ENCODE measurements at regions not wholly inside any gene's neighbourhood (a gene's known extent, or its start where the extent isn't known, plus 50 kb on each side); places are given as distances from the start of the nearest gene placed in this dataset.

DNA sequence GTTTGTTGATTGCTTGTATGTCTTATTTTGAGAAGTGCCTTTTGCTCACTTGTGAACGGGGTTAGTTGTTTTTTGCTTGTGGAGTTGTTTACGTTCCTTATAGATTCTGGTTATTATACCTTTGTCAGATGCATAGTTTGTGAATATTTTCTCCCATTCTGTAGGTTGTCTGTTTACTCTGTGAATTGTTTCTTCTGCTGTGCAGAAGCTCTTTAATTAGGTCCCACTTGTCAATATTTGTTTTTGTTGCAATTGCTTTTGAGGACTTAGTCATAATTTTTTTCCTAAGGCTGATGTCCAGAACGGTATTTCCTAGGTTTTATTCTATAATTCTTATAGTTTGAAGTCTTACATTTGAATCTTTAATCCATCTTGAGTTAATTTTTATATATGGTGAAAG lies 285.3 kb upstream of the GADL1 start:
- no peak overlapping the region for H3K27ac ChIP-seq
- no peak for DNase-seq (ENCODE audit: low spot score in 2 of 2)
- intact Hi-C loops (cut with DNase I; ENCODE audit: low total_unique reads): no loop called here
- H3K9me3 ChIP-seq: no peaks in the 10 kb centered on the region
- no peaks in the 10 kb centered on the region for H3K4me1 ChIP-seq
- H3K36me3 ChIP-seq: no peaks in the 10 kb centered on the region
- H3K27me3 ChIP-seq: no peaks in the 10 kb centered on the region
- TF ChIP-seq, protein P1, sequence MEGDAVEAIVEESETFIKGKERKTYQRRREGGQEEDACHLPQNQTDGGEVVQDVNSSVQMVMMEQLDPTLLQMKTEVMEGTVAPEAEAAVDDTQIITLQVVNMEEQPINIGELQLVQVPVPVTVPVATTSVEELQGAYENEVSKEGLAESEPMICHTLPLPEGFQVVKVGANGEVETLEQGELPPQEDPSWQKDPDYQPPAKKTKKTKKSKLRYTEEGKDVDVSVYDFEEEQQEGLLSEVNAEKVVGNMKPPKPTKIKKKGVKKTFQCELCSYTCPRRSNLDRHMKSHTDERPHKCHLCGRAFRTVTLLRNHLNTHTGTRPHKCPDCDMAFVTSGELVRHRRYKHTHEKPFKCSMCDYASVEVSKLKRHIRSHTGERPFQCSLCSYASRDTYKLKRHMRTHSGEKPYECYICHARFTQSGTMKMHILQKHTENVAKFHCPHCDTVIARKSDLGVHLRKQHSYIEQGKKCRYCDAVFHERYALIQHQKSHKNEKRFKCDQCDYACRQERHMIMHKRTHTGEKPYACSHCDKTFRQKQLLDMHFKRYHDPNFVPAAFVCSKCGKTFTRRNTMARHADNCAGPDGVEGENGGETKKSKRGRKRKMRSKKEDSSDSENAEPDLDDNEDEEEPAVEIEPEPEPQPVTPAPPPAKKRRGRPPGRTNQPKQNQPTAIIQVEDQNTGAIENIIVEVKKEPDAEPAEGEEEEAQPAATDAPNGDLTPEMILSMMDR (IDR thresholded peaks at IDR 0.05): no peak
- no peak for TF ChIP-seq POLR2AphosphoS5 (IDR thresholded peaks at IDR 0.05)
- no peak for TF ChIP-seq POLR2A (IDR thresholded peaks at IDR 0.05)
- no peak overlapping the region for H3K4me3 ChIP-seq

DNA sequence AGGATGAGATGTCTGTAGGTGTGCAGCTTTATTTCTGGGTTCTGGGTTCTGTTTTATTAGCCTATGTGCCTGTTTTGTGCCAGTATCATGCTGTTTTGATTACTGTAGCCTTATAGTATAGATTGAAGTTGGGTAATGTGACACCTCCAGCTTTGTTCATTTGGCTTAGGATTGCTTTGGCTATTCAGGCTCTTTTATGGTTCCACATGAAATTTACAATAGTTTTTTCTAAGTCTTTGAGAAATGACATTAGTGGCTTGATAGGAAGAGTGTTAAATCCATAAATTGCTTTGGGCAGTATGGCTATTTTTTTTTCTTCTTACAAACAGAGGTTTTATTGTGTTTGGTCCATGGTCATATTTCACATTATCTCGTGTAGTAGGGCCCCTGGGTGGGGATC lies 285.8 kb upstream of the GADL1 start:
- DNase-seq (ENCODE audit: low spot score in 2 of 2): no peak
- no peak for TF ChIP-seq POLR2A (IDR thresholded peaks at IDR 0.05)
- no peak for TF ChIP-seq POLR2AphosphoS5 (IDR thresholded peaks at IDR 0.05)
- TF ChIP-seq, protein P1 (IDR thresholded peaks at IDR 0.05): no peak

DNA sequence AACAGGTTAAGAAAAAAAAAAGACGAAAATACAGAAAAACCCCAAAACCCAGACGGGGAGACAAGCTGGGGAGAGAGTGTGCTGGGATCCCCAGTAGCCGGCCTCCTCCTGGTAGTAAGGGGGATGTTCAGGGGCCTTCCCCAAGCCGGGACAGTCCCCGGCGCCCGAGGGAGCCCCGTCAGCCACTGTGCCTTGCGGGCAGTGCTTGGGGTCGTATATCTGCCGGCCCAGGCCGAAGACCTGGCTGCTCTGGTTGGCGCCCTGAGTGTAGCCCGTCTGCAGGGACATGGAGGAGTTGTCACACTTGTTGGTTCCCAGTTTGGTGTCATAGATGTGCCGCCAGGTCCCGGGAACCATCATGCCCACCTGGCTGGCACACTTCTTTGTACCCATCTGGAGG lies 287.2 kb upstream of the GADL1 start:
- H3K27me3 ChIP-seq: no peaks in the 10 kb centered on the region
- no peaks in the 10 kb centered on the region for H3K36me3 ChIP-seq
- H3K4me1 ChIP-seq: no peaks in the 10 kb centered on the region
- H3K9me3 ChIP-seq: no peaks in the 10 kb centered on the region
- TF ChIP-seq POLR2A (IDR thresholded peaks at IDR 0.05) (no peak), POLR2AphosphoS5 (IDR thresholded peaks at IDR 0.05) (no peak)
- TF ChIP-seq, protein P1 (IDR thresholded peaks at IDR 0.05): no peak
- no peak overlapping the region for H3K4me3 ChIP-seq
- no peak for DNase-seq (ENCODE audit: low spot score in 2 of 2)
- intact Hi-C loops (cut with DNase I; ENCODE audit: low total_unique reads): no loop called here
- H3K27ac ChIP-seq: no peak overlapping the region

More for the DNA sequence above, 285.8 kb upstream of the GADL1 start:
- Histone ChIP-seq H3K4me1 (no peaks in the 10 kb centered on the region), H3K9me3 (no peaks in the 10 kb centered on the region), H3K27ac (no peak overlapping the region), H3K36me3 (no peaks in the 10 kb centered on the region), H3K27me3 (no peaks in the 10 kb centered on the region), H3K4me3 (no peak overlapping the region)
- intact Hi-C loops (cut with DNase I; ENCODE audit: low total_unique reads): no loop called here

DNA sequence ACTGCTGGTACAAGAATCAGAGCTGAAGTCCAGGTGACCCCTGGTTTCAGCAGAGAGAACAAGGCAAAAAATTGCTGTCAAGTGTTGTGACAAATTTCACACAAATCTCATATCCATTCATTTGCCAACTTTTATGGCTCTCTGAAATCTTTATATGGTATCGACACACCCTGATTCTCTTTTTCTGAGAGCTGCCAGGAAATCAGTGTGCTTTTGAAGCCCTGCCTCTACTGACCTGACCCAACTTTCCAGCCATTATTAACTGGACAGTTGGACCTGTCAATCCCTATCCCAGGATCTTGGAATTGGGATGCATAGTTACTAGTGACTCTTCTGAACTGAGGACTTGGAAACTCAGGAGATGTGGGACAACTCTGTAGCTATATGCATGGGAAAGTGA lies 288.2 kb upstream of the GADL1 start:
- TF ChIP-seq, protein P1 (IDR thresholded peaks at IDR 0.05): no peak
- no peaks in the 10 kb centered on the region for H3K9me3 ChIP-seq
- no peak for DNase-seq (ENCODE audit: low spot score in 2 of 2)
- H3K4me1 ChIP-seq: no peaks in the 10 kb centered on the region
- H3K36me3 ChIP-seq: no peaks in the 10 kb centered on the region
- H3K27me3 ChIP-seq: no peaks in the 10 kb centered on the region
- intact Hi-C loops (cut with DNase I; ENCODE audit: low total_unique reads): no loop called here
- no peak overlapping the region for H3K4me3 ChIP-seq
- no peak overlapping the region for H3K27ac ChIP-seq

DNA sequence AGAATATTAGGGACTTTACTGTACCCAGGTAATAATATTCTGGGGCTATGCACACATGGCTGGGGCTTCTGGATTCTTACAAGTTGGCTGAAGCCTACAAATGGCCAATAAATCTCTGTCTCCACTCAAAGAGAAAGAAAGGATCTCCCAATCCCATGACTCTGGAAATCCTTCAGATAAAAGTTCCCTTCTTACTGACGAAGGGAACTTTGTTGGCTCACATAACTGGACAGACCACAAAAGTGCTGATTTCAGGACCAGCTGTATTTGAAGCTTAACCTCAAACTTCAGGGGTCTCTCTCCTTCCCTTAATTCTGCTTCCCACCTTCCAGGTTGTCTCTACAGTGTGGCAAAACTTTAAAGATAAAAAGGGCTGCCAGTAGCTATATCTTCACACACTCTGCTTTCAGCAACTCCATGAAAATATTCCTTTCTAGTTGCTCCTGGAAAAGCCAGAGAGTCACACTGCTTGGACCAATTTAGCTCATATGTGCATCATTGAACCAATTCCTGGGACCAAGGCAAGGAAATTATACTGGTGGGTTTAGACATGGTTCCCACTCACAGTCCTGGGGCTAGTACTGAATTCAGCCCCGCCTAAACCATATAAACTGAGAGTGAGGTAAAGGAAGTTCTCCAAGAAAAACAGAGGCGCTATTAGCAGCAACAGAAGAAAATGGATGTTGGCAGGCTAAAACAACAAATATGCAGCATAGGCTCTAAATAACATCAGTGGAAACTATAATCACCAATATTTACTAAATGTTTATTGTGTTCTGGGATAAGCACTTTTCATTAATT lies 290.0 kb upstream of the GADL1 start:
- Histone ChIP-seq H3K27ac (no peak overlapping the region), H3K36me3 (no peaks in the 10 kb centered on the region), H3K4me3 (no peak overlapping the region), H3K4me1 (no peaks in the 10 kb centered on the region), H3K9me3 (no peaks in the 10 kb centered on the region), H3K27me3 (no peaks in the 10 kb centered on the region)
- TF ChIP-seq, protein P1 (IDR thresholded peaks at IDR 0.05): no peak
- TF ChIP-seq POLR2AphosphoS5 (IDR thresholded peaks at IDR 0.05) (no peak), POLR2A (IDR thresholded peaks at IDR 0.05) (no peak)
- DNase-seq (ENCODE audit: low spot score in 2 of 2): no peak
- intact Hi-C loops (cut with DNase I; ENCODE audit: low total_unique reads): no loop called here

Measured in breast epithelium (tissue), 4 donors.